BJ (cell line): ENCODE measurements at regions not wholly inside any gene's neighbourhood (a gene's known extent, or its start where the extent isn't known, plus 50 kb on each side); places are given as distances from the start of the nearest gene placed in this dataset.

Experiments
- CTCF ChIA-PET: fragments of 350-600 bp; formaldehyde crosslinking; extraction: SDS; loops from one replicate; lab custom pipeline; 2021; ENCODE audit warnings: antibody characterized with exemption, inconsistent platforms; lab: Yijun Ruan, JAX
- POLR2A ChIA-PET: fragments of 300-600 bp; sonication (Branson Sonifier 250); formaldehyde crosslinking; extraction: SDS; loops from one replicate; lab custom pipeline; 2021; ENCODE audit warnings: antibody characterized with exemption; lab: Charles Lee
- DNase-seq: peaks from one replicate; pipeline ENCODE4 v3.0.0-alpha.2; 2011; ENCODE audit warnings: low read depth
- H3K27me3 ChIP-seq: 2 replicates; pipeline ENCODE4 v1.6.0; 2011; ENCODE audit warnings: low read length; ENCODE audit not compliant: control insufficient read depth, insufficient read depth
- H3K36me3 ChIP-seq: 2 replicates; pipeline ENCODE4 v1.5.1; 2011; ENCODE audit warnings: low read length; ENCODE audit not compliant: control insufficient read depth, insufficient read depth
- H3K4me3 ChIP-seq: 2 replicates; pipeline ENCODE4 v1.5.1; 2011; ENCODE audit warnings: low read depth, mild to moderate bottlenecking, control low read depth, low read length
- CTCF ChIP-seq: IDR thresholded peaks from 2 replicates; pipeline ENCODE4 v1.5.1; 2011; ENCODE audit warnings: low read depth, mild to moderate bottlenecking, control low read depth, inconsistent platforms, low read length, moderate library complexity; ENCODE audit not compliant: insufficient read depth

DNA sequence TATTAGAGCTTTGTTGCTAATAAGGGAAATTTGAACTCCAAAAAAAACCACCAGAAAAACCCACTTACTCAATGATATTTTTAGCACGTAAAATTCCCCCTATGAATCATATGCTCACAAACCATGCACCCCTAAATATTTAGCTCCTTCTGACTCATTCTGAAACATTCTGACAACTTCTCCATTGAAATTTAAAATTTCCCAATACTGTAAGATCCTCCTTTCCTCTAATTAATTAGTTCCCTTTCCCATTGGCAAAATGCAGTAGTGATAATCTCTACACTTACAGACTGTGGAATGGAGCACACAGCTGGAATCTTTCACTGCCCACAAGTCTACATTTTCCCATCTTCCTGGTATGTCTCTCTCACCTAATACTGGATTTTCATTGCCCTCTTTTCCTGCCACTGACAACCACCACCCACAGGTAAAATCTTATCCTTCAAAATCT is 215.8 kb upstream of the ACVR2A start:
- POLR2A ChIA-PET = no interaction called here
- no peak for TF ChIP-seq CTCF
- DNase-seq = no peak
- no peaks in the 10 kb centered on the region for H3K36me3 ChIP-seq
- CTCF ChIA-PET = interaction anchor here (0.7 kb wide), 1 partner anchor 11 kb away, joined by 3 read pairs; no protein-coding TSS in a partner anchor
- no peak overlapping the region for H3K4me3 ChIP-seq
- H3K27me3 ChIP-seq = no peaks in the 10 kb centered on the region

DNA sequence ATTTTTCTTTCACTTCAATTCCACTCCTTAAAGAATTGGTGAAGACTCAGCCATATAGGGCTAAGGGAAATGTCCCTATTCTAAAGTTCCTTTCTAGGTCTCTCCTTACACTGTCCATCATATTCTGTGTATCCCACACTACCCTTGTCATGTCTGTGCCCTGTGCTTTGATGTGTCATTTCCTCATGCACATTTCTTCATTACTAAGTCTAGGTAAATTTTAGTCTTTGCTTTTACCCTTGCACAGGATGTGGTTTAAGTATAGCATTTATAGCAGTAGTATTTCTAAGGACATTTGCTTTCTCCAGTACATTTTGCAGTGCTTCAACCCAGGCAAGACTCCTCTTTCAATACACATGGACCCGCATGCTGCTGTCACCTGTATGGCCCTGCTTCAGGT is 221.5 kb upstream of the ACVR2A start:
- no peak for TF ChIP-seq CTCF
- ChIA-PET POLR2A (no interaction called here), CTCF (no interaction called here)
- DNase-seq = no peak
- Histone ChIP-seq H3K4me3 (no peak overlapping the region), H3K27me3 (no peaks in the 10 kb centered on the region), H3K36me3 (no peaks in the 10 kb centered on the region)

GRCh38 chr2:147621656-147622197 is 223.1 kb upstream of the ACVR2A start:
- ChIA-PET POLR2A (no interaction called here), CTCF (interaction anchor here (0.9 kb wide), 1 partner anchor 24 kb away, joined by 3 read pairs; no protein-coding TSS in a partner anchor)
- Histone ChIP-seq H3K36me3 (no peaks in the 10 kb centered on the region), H3K4me3 (no peak overlapping the region), H3K27me3 (no peaks in the 10 kb centered on the region)
- no peak for DNase-seq
- TF ChIP-seq CTCF = no peak

DNA sequence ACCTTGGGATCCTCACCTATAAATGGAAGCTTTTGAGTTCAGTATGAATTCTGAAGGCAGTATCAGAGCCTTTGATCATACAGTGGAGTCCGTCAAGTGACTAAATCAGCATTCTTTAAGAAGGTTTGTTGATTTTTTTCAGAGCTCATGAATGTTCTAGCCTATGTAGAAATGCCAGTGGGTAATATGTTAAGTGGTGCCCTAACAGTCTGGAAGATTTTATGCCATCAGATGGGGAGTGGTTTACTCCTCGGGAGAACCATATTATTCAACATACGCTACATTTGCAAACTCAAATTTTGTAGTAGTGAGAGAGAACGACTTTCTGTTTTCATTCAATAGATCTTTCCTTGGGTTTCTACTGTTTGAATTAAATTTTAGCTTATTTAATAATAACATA is 225.0 kb upstream of the ACVR2A start:
- Histone ChIP-seq H3K4me3 (no peak overlapping the region), H3K27me3 (no peaks in the 10 kb centered on the region), H3K36me3 (no peaks in the 10 kb centered on the region)
- CTCF ChIA-PET = interaction anchor here (0.7 kb wide), 1 partner anchor 14 kb away, joined by 3 read pairs; no protein-coding TSS in a partner anchor
- DNase-seq = no peak
- POLR2A ChIA-PET = no interaction called here
- TF ChIP-seq CTCF = no peak

- TF ChIP-seq CTCF = no peak
- H3K36me3 ChIP-seq = no peaks in the 10 kb centered on the region
- POLR2A ChIA-PET = no interaction called here
- H3K4me3 ChIP-seq = no peak overlapping the region
- no peak for DNase-seq
- CTCF ChIA-PET = interaction anchor here (0.8 kb wide), 1 partner anchor 59 kb away, joined by 3 read pairs; no protein-coding TSS in a partner anchor
- no peaks in the 10 kb centered on the region for H3K27me3 ChIP-seq
These were observed 229.1 kb upstream of the ACVR2A start for GRCh38 chr2:147615726-147616125.
